GM19467 (cell line): ENCODE measurements at regions not wholly inside any gene's neighbourhood (a gene's known extent, or its start where the extent isn't known, plus 50 kb on each side); places are given as distances from the start of the nearest gene placed in this dataset.

Experiments
- ATAC-seq: cut with Tn5 transposase; IDR thresholded peaks from one replicate; pipeline ENCODE4 v1.9.1; 2021; ENCODE audit warnings: mild to moderate bottlenecking, moderate library complexity; ENCODE audit not compliant: unreplicated experiment

- no peak for ATAC-seq
Measured at GRCh38 chr5:61683148-61683547, 351.1 kb downstream of the ZSWIM6 start.

- ATAC-seq = no peak
Measured at GRCh38 chr5:61683926-61684325, 351.9 kb downstream of the ZSWIM6 start.

- ATAC-seq = no peak
Measured at GRCh38 chr5:61686491-61687257, 354.6 kb downstream of the ZSWIM6 start.

GRCh38 chr5:61687371-61687770 lies 355.3 kb downstream of the ZSWIM6 start:
- ATAC-seq = no peak

- no peak for ATAC-seq
Measured at GRCh38 chr5:61689153-61689846, 357.2 kb downstream of the ZSWIM6 start.

- ATAC-seq = no peak
Measured at GRCh38 chr5:61697809-61698558, 365.9 kb downstream of the ZSWIM6 start.

- peak; percentile 48 for ATAC-seq
Measured at GRCh38 chr5:61701877-61702602, 370.0 kb downstream of the ZSWIM6 start.

GRCh38 chr5:61702784-61703183 lies 370.7 kb downstream of the ZSWIM6 start:
- ATAC-seq = peak; percentile 6

- no peak for ATAC-seq
Measured at GRCh38 chr5:61704289-61704688, 372.2 kb downstream of the ZSWIM6 start.

- no peak for ATAC-seq
Measured at GRCh38 chr5:61706751-61707150, 374.7 kb downstream of the ZSWIM6 start.

GRCh38 chr5:61719124-61719523 lies 387.1 kb downstream of the ZSWIM6 start:
- no peak for ATAC-seq

GRCh38 chr5:61720829-61721228 lies 388.8 kb downstream of the ZSWIM6 start:
- no peak for ATAC-seq

GRCh38 chr5:61724102-61724501 lies 392.0 kb downstream of the ZSWIM6 start:
- no peak for ATAC-seq

- ATAC-seq = no peak
Measured at GRCh38 chr5:61728287-61728686, 396.2 kb downstream of the ZSWIM6 start.

- no peak for ATAC-seq
Measured at GRCh38 chr5:61730866-61731265, 398.8 kb downstream of the ZSWIM6 start.

GRCh38 chr5:61731267-61731945 lies 399.3 kb downstream of the ZSWIM6 start:
- no peak for ATAC-seq

- no peak for ATAC-seq
Measured at GRCh38 chr5:61731946-61732314, 399.9 kb downstream of the ZSWIM6 start.

GRCh38 chr5:61732369-61732768 lies 400.3 kb downstream of the ZSWIM6 start:
- no peak for ATAC-seq

- ATAC-seq = no peak
Measured at GRCh38 chr5:61732796-61733195, 400.7 kb downstream of the ZSWIM6 start.

GRCh38 chr5:61734001-61734400 lies 401.9 kb downstream of the ZSWIM6 start:
- no peak for ATAC-seq

GRCh38 chr5:61734966-61735365 lies 402.9 kb downstream of the ZSWIM6 start:
- ATAC-seq = no peak
